ENCODE measurements at regions not wholly inside any gene's neighbourhood (a gene's known extent, or its start where the extent isn't known, plus 50 kb on each side); places are given as distances from the start of the nearest gene placed in this dataset.

DNA sequence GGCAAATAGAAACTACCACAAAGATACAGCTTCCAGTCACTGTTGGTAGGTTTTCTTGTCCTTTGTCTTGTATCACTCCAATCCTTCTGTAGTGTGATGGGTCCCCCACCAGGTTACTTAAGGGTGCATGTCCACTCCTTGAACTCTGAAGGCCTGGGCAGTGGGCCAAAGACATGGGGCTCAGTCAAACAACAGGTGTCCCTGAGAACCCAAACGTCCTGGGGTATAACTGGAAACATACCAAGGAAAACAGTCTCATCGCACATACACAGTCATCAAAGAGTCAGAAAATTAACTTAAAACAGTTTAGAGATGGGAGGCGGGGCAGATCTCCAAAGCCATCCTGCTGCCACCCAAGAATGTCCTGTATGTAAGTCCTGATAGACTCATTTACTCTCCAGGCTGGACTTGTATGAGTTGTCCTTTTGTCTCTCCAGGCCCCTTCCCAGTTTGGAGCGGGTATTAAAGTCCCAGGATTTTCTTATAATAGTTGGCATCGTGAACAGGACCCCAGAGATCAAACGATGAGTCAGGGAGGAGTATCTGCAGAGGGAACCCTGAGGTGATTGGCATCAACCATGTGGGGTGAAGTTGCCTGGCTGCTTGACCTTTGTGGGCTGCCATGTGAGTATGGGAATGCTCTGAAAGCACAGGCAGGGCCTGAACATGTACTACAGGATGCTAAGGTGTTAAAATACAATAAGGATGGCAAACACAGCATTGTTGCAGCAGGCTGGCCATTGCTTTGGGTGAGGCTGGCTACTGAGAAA lies 613.2 kb upstream of the KLF12 start:
- no peaks in the 10 kb centered on the region for H3K4me1 ChIP-seq
- no peak overlapping the region for H3K27ac ChIP-seq
- intact Hi-C loops (cut with DNase I; ENCODE audit: low total_unique reads), result no loop called here
- no peaks in the 10 kb centered on the region for H3K36me3 ChIP-seq
- WGBS, 5 donors, result 67 to 94% (median 76%) methylated on average over 6 of the region's 6 CpGs
- H3K4me3 ChIP-seq, result no peak overlapping the region
- TF ChIP-seq, protein P1, sequence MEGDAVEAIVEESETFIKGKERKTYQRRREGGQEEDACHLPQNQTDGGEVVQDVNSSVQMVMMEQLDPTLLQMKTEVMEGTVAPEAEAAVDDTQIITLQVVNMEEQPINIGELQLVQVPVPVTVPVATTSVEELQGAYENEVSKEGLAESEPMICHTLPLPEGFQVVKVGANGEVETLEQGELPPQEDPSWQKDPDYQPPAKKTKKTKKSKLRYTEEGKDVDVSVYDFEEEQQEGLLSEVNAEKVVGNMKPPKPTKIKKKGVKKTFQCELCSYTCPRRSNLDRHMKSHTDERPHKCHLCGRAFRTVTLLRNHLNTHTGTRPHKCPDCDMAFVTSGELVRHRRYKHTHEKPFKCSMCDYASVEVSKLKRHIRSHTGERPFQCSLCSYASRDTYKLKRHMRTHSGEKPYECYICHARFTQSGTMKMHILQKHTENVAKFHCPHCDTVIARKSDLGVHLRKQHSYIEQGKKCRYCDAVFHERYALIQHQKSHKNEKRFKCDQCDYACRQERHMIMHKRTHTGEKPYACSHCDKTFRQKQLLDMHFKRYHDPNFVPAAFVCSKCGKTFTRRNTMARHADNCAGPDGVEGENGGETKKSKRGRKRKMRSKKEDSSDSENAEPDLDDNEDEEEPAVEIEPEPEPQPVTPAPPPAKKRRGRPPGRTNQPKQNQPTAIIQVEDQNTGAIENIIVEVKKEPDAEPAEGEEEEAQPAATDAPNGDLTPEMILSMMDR (IDR thresholded peaks at IDR 0.05 in 8 of 11, conservative IDR thresholded peaks at IDR 0.05 in 3 of 11), result no peak
- TF ChIP-seq POLR2A (IDR thresholded peaks at IDR 0.05), result no peak
- TF ChIP-seq POLR2AphosphoS5 (IDR thresholded peaks at IDR 0.05), result no peak
- no peaks in the 10 kb centered on the region for H3K9me3 ChIP-seq
- DNase-seq, result no peak
- no peaks in the 10 kb centered on the region for H3K27me3 ChIP-seq (replicated peaks in 1 of 7)

DNA sequence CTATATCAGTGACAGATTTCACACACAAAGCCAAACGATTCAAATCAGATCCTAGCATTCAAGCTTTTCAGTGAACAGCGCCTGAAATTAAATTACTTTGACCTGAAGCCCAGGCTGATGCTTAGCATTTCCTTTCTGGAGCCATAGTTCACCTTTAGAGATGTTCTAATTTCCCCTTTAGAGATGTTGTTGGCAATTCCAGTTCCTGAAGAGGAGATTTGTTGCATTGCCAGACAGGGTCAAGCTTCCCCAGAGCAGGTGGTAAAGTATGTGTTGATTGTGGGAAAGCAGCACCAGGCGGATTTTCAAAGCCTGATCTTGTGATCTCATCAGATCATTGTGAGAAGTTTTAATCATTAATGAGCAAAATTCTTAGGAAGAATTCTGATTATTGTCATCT lies 609.8 kb upstream of the KLF12 start:
- H3K9me3 ChIP-seq, result no peaks in the 10 kb centered on the region
- H3K27me3 ChIP-seq (replicated peaks in 1 of 7), result no peaks in the 10 kb centered on the region
- H3K4me3 ChIP-seq, result no peak overlapping the region
- WGBS, 5 donors, result 48 to 72% (median 68%) methylated on average over 3 of the region's 3 CpGs
- no peaks in the 10 kb centered on the region for H3K36me3 ChIP-seq
- H3K4me1 ChIP-seq, result no peaks in the 10 kb centered on the region
- TF ChIP-seq POLR2AphosphoS5 (IDR thresholded peaks at IDR 0.05), result no peak
- no peak for TF ChIP-seq POLR2A (IDR thresholded peaks at IDR 0.05)
- TF ChIP-seq, protein P1 (IDR thresholded peaks at IDR 0.05 in 8 of 11, conservative IDR thresholded peaks at IDR 0.05 in 3 of 11), result no peak
- no peak overlapping the region for H3K27ac ChIP-seq
- no peak for DNase-seq
- intact Hi-C loops (cut with DNase I; ENCODE audit: low total_unique reads), result no loop called here

DNA sequence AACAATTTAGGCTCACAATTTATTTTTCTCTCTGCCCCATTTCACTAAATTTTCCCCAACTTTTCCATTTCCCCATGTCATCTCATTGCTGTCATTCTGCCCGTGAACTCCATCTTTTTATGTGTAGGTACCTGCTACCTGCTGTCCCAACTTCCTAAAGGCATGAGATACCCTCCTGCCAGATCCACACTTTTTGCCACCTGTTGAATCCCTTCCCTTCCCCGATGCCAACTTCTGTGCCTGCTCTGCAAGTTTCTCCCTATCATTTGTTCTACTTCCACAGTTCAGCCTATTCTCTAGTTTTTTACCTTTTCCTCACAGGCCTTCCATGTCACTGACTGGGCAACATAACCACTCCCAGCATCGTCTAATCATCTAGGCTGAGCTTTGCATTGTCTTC lies 607.5 kb upstream of the KLF12 start:
- DNase-seq, result no peak
- H3K27ac ChIP-seq, result no peak overlapping the region
- H3K36me3 ChIP-seq, result no peaks in the 10 kb centered on the region
- peaks cover 0 to 5% (median 0%) of the 10 kb centered on the region in 8 donors for H3K9me3 ChIP-seq
- no peaks in the 10 kb centered on the region for H3K4me1 ChIP-seq
- intact Hi-C loops (cut with DNase I; ENCODE audit: low total_unique reads), result no loop called here
- no peaks in the 10 kb centered on the region for H3K27me3 ChIP-seq (replicated peaks in 1 of 7)
- TF ChIP-seq POLR2A (IDR thresholded peaks at IDR 0.05) (no peak), POLR2AphosphoS5 (IDR thresholded peaks at IDR 0.05) (no peak)
- TF ChIP-seq, protein P1 (IDR thresholded peaks at IDR 0.05 in 8 of 11, conservative IDR thresholded peaks at IDR 0.05 in 3 of 11), result no peak
- H3K4me3 ChIP-seq, result no peak overlapping the region
- WGBS, 5 donors, result 85 to 94% (median 89%) methylated on average over 3 of the region's 3 CpGs

DNA sequence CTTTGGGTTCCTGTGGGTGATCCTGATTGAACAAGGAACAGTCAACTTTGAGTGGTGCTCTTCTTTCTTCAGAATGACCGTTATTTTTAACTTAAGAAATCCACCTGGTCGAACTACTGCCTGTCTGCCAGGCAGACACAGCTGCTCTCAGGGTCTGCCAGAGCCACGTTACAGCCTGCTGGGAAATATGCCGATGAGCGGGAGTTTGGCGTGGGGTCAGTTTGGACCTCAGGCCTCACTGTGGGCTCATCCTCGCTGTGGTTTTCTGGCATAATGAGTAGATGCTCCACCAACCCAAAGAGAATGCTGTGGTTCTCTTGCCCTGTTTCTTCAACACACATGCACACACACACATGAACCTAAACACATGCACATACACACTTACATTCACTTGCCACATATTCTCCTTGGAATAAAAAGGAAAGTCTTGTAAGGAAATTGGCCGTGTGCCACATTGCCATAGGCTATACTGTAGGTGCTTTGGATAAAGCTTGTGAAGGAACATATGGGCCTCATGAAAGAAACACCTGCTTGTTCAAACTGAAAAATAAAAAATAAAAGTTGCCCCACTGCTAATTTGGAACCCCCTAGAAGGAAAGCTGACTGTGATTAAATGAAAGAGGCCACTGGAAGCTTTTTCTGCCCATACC lies 598.7 kb upstream of the KLF12 start:
- Histone ChIP-seq H3K4me3 (no peak overlapping the region), H3K27ac (no peak overlapping the region), H3K27me3 (replicated peaks in 1 of 7) (no peaks in the 10 kb centered on the region), H3K4me1 (no peaks in the 10 kb centered on the region), H3K36me3 (no peaks in the 10 kb centered on the region), H3K9me3 (peaks cover 0 to 5% (median 0%) of the 10 kb centered on the region in 8 donors)
- no peak for TF ChIP-seq POLR2AphosphoS5 (IDR thresholded peaks at IDR 0.05)
- no peak for TF ChIP-seq POLR2A (IDR thresholded peaks at IDR 0.05)
- TF ChIP-seq, protein P1 (IDR thresholded peaks at IDR 0.05 in 8 of 11, conservative IDR thresholded peaks at IDR 0.05 in 3 of 11), result no peak
- intact Hi-C loops (cut with DNase I; ENCODE audit: low total_unique reads), result no loop called here
- no peak for DNase-seq
- WGBS, 5 donors, result 85 to 92% (median 89%) methylated on average over 8 of the region's 8 CpGs

All from spleen (tissue), 11 donors.